Right hindlimb (tissue), 1 donor: ENCODE measurements at regions not wholly inside any gene's neighbourhood (a gene's known extent, or its start where the extent isn't known, plus 50 kb on each side); places are given as distances from the start of the nearest gene placed in this dataset.

Source experiments
- DNase-seq: peaks from one replicate; pipeline ENCODE4 v3.0.0-alpha.2; 2018

GRCh38 chr21:27719226-27719625, 752.3 kb upstream of the ADAMTS5 start:
- DNase-seq = no peak

DNA sequence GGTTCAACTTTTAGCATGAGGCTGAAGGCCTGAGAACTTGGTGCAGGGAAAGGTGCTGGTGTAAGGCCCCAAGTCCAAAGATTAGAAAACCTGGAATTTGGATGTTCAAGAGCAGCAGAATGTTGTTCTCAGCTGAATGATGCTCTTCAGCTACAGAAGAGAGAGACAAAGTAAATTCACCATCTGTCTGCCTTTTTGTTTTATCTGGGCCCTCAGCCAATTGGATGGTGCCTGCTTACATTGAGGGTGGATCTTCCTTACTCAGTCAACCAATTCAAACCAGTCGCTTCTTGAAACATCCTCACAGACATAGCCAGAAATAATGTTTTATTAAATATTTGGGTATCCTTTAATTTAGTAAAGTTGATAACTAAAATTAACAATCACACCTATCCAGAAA, 748.2 kb upstream of the ADAMTS5 start:
- DNase-seq = no peak

DNA sequence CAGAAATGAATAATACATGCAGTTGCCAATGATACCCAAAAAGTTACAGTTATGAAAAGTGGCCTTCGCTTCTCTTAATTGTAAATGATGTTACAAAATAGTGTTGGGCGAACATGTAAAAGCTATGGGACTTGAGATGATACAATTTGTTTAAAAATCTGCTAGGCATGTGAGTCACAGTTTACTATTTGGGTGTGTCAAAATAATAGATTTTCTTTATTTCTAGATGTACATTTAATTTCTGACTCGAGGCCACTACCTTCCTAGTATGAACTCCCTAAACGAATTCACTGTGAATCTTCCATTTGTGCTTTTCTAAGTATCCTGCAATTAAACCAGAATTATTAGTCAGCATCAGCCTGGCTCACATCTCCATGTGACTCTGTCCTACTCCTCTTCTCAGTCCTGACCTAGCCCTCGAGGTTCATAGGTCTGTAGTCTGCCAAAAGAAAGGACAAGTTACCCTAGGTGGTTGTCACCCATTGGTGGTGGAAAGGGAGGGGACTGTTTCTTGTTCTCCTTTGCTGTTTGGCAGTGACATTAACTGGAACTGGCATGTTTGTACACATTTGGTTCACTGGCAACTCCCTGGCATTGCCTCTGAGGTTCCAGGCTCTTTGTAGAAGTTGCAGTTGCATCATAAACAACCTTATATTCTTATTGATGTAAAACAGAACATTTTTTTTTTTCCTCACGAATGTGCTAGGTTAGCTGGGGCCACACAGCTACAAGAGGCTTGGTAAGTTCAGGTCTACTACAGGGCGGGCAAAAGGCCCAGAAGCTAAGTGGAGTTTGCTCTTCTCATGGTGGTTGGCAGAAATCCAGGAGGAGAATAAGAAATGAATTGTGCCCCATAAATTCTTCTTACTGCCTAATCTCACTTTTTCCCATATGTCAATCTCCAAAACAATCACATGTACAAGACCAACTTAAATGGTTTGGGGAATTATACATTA, 746.5 kb upstream of the ADAMTS5 start:
- DNase-seq = no peak

DNA sequence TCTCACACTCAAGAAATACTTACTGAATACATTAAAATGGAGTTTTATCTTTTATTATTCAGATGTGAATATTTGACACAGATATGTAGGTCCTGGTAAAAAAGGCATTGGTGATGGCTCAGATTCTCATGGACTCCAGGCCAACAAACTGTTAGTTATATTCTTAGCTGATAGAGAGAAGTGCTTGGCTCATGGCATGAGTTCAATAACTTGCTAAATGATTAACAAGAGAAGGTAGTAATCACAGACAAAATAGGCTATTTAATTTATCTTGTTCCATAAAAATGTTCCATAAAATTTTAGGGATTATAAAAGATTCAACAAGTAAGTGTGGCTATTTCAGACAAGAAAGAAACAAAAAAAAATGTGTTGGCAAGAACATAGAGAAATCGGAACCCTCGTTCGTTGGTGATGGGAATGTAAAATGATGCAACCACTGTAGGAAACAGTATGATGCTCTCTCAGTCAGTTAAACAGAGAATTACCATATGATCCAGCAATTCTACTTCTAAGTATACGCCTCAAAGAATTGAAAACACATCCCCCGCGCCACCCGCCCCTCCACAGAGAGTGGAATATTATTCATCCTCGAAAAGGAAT, 737.8 kb upstream of the ADAMTS5 start:
- DNase-seq = no peak

DNA sequence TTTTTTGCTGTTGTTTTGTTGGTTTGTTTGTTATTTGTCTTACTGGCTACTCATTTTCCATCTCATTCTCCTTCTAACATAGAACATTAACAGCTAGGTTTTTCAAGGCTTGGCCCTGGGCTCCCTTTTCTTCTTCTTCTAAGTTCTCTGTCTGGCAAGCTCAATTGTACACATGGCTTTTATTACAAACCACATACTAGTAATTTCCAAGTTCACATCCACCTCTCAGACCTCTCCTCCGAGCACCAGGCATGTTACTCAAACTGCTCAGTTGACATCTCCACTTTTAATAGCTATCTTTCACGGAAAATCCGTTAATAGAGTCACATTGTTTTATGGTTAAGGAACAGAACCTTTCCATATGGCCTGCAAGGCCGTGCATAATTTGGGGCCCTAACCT, 736.9 kb upstream of the ADAMTS5 start:
- no peak for DNase-seq

- peak; percentile 92 for DNase-seq
Measured at GRCh38 chr21:27700974-27701614, 734.2 kb upstream of the ADAMTS5 start.

- no peak for DNase-seq
Measured at GRCh38 chr21:27695246-27695645, 728.4 kb upstream of the ADAMTS5 start.

GRCh38 chr21:27694667-27695066, 727.8 kb upstream of the ADAMTS5 start:
- no peak for DNase-seq

GRCh38 chr21:27693376-27693775, 726.5 kb upstream of the ADAMTS5 start:
- no peak for DNase-seq

DNA sequence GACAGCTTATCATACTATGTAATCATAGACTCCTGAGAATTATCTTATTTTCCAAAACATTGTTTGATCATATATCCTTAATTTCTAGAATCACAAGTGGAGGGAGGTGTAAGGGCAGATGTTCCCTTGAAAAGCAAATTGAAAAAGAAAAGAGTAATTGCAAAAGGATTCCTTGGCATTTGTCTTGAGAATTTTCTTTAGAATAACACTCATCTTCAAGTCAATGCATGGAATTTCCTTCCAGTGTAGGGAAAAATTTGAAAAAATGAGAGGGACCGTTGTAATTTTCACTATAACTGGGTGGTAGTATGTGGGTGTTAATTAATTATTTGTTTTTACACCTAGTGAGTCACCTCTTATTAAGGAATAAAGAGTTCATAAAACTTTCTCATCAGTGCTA, 724.6 kb upstream of the ADAMTS5 start:
- no peak for DNase-seq

- DNase-seq = no peak
Measured at GRCh38 chr21:27691006-27691405, 724.1 kb upstream of the ADAMTS5 start.

- no peak for DNase-seq
Measured at GRCh38 chr21:27690426-27690825, 723.5 kb upstream of the ADAMTS5 start.

- DNase-seq = no peak
Measured at GRCh38 chr21:27688773-27689172, 721.9 kb upstream of the ADAMTS5 start.

DNA sequence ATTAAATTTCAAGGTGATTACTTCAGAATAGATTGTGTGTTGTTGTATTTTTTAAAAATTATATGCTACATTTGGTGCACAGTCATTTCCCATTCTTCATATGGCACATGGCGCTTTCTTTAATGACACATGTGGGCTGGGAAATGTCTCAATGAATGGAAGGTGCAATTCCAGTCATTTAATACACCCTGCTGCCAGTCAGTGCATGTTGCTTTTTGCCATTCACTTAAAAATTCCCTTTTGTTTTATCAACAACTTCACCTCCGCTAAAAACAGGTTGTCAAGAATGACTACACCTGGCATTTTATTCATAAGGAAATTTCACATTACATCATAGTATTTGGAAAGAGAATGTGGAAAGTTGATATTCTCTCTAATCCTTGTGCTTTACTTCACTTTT, 716.4 kb upstream of the ADAMTS5 start:
- no peak for DNase-seq

DNA sequence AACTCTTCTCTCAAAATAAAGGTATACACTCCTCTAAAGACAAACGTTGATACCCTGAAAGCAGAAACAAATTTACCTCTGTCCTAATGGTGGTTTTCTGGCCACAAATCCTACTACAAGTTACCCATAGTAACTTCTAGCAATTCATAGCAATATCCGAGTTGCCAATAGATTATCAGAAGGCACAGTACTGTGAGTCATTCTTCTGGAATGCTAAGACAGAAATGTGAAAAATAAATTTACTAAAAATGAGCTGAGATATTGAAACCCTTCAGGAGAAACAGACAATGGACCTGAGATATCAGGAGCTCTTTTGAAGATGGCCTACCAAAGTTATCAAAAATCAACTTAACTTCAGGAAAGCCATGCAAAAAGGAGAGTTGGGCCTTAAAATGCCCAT, 715.0 kb upstream of the ADAMTS5 start:
- DNase-seq = no peak

- DNase-seq = no peak
Measured at GRCh38 chr21:27681038-27681437, 714.1 kb upstream of the ADAMTS5 start.

DNA sequence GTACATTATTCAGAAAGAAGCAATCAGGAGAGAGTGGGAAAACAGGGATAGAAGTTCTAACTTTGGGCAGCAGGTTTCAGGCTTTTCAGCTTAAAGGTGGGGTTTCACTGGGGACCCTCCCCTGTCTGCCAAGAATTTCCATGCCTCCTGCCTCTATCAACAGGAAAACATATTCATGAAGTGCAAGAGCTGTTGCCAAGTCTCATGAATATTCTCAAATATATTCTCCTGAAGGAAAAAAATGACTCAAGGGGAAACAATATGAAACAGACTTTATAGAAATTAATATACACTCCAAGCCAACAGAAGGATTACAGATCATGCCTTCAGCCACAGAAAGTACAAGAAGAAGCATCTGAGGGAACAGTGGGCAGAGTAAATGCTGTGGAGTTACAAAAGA, 713.3 kb upstream of the ADAMTS5 start:
- DNase-seq = no peak

DNA sequence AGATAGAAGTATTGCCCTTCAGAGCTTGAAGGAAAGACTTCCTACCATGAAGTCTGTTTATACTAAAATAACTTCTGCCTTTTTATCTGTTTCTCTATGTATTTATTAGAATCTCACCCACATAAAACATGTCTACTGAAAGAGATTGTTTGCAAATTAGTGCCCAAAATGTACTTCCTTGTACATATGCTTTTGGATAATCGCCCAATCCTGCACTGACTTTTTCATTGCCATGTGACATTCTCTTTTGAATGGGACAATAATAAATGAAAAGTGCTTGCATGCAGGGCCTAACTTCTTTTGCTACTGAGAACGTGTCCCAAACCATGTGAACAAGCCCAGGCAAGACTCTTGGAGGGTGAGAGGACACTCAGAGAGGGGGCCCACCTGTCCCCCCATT, 711.6 kb upstream of the ADAMTS5 start:
- no peak for DNase-seq

DNA sequence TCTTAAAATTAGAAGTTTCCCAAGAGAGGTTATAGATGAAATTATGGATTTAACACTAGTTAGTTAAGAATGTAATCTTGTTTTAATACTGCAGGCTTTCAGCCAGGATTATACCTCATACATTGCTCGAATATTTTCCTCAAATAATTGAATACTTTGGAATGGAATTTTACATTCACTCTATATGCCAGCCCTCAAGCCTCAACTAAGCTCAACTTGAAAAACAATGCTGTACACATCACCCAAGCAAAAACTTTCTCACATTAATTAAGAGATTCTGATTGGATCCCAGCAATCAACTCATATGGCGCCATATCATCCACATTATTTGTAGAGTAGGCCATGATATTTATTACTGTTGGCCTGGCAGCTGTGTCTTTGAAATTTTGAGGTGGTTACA, 710.7 kb upstream of the ADAMTS5 start:
- no peak for DNase-seq

DNA sequence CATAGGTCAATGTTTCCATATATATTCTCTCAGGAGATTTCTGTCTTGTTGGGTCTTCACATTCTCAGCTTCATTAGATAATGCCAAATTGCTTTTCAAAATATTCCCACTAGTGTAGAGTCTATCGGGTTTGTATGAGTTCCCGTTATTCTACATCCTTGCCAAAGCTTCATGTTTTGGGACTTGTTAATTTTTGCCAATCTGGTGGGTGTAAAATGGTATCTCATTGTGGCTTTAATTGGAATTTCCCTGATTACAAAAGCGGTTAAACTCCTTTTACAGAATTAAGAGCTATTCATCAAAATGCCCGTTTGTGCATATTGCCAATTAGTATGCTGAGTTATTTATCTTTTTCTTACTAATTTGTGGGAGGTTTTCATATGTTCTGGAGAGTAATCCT, 708.4 kb upstream of the ADAMTS5 start:
- DNase-seq = no peak

DNA sequence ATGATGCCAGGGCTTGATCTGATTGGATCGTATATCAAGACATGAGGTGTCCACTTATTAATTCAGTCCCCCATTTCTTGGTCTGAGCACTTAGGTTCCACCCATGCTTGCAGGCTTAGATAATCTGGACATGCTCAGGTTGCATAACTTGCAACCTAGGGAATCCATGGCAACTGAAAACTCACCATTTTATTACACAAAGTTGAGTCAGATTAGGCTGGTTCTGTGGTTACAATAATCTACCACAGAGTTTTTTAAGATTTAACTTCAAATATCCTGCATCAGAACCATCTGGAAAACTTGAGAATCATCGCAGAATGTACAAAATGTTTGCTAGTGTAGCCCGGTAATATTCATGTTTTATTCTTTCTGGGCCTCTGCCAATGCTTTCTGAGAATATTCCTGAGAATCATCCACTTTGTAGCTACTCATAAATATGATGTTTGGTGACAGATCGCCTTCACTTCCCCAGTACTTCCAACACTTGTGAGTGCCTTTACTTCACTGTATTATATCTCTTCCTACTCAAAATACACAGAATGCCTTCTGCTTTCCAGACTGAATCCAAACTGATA, 707.2 kb upstream of the ADAMTS5 start:
- no peak for DNase-seq

GRCh38 chr21:27673581-27673980, 706.7 kb upstream of the ADAMTS5 start:
- no peak for DNase-seq

- DNase-seq = no peak
Measured at GRCh38 chr21:27671207-27671606, 704.3 kb upstream of the ADAMTS5 start.

DNA sequence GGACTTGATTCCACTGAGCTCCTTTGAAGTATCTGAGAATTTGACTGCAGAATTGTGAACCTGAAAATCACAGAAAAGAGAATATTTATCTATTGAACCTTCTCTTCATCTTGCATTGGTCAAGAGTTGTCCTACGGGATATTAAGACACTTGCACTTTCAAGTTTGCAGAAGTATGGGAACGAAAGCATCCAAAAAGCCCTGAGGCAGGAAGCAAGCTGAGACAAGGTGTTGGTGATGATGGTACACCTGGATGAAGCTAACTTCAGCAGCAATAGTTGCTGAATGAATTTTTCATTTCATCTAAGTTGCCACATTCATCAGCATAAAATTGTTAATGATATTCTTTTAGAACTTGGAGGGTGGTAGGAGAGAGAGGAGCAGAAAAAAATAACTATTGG, 686.6 kb upstream of the ADAMTS5 start:
- DNase-seq = no peak
